Smooth muscle cell (in vitro differentiated cells): ENCODE measurements at regions not wholly inside any gene's neighbourhood (a gene's known extent, or its start where the extent isn't known, plus 50 kb on each side); places are given as distances from the start of the nearest gene placed in this dataset.

Experiments used
- DNase-seq: peaks from one replicate; lab custom pipeline; 2025; ENCODE audit not compliant: unreplicated experiment; lab: John Stamatoyannopoulos, UW
- H2AFZ ChIP-seq: fragments of 200-600 bp; sonication (generic); 2 replicates; pipeline ENCODE4 v1.6.0; 2016; ENCODE audit warnings: antibody characterized with exemption, low read depth, mild to moderate bottlenecking
- H3F3A ChIP-seq: fragments of 200-600 bp; sonication (generic); 2 replicates; pipeline ENCODE4 v1.6.0; 2017; ENCODE audit warnings: antibody characterized with exemption, low read depth
- H3K27ac ChIP-seq: fragments of 200-600 bp; sonication (generic); 2 replicates; pipeline ENCODE4 v1.5.1; 2016; ENCODE audit warnings: low read depth, mild to moderate bottlenecking
- H3K27me3 ChIP-seq: fragments of 200-600 bp; sonication (generic); 2 replicates; pipeline ENCODE4 v1.6.1; 2016; ENCODE audit warnings: low read depth, mild to moderate bottlenecking
- H3K36me3 ChIP-seq: fragments of 200-600 bp; sonication (generic); 2 replicates; pipeline ENCODE4 v1.5.1; 2016; ENCODE audit warnings: low read depth
- H3K4me1 ChIP-seq: fragments of 200-600 bp; sonication (generic); 2 replicates; pipeline ENCODE4 v1.5.1; 2016; ENCODE audit warnings: low read depth
- H3K4me2 ChIP-seq: fragments of 200-600 bp; sonication (generic); 2 replicates; pipeline ENCODE4 v1.6.0; 2016; ENCODE audit warnings: mild to moderate bottlenecking
- H3K4me3 ChIP-seq: fragments of 200-600 bp; sonication (generic); 2 replicates; pipeline ENCODE4 v1.5.1; 2016; ENCODE audit warnings: mild to moderate bottlenecking
- H3K79me2 ChIP-seq: fragments of 200-600 bp; sonication (generic); 2 replicates; pipeline ENCODE4 v1.6.0; 2016; ENCODE audit warnings: low read depth, mild to moderate bottlenecking
- H3K9ac ChIP-seq: fragments of 200-600 bp; sonication (generic); 2 replicates; pipeline ENCODE4 v1.6.0; 2016; ENCODE audit warnings: low read depth
- H3K9me3 ChIP-seq: fragments of 200-600 bp; sonication (generic); replicated peaks from 2 replicates; pipeline ENCODE4 v1.5.1; 2016; ENCODE audit warnings: low read depth
- H4K20me1 ChIP-seq: fragments of 200-600 bp; sonication (generic); 2 replicates; pipeline ENCODE4 v1.6.0; 2016; ENCODE audit warnings: low read depth
- CTCF ChIP-seq: fragments of 200-600 bp; sonication (generic); IDR thresholded peaks from 2 replicates; pipeline ENCODE4 v1.5.1; 2017; ENCODE audit warnings: borderline replicate concordance, mild to moderate bottlenecking, antibody characterized with exemption; ENCODE audit not compliant: insufficient read depth, poor library complexity, severe bottlenecking
- WGBS: methylation state at CpG from one replicate; pipeline ENCODE4 v1.1.7; 2016; ENCODE audit warnings: low lambda C conversion rate; 5-methylcytosine and 5-hydroxymethylcytosine counted together

- H3K4me2 ChIP-seq: no peak overlapping the region
- no peak for TF ChIP-seq CTCF
- no peak overlapping the region for H3K9ac ChIP-seq
- H4K20me1 ChIP-seq: no peaks in the 10 kb centered on the region
- no peak for DNase-seq
- H3K27me3 ChIP-seq: peaks cover 53% of the 10 kb centered on the region
- H3K9me3 ChIP-seq: no peaks in the 10 kb centered on the region
- no peaks in the 10 kb centered on the region for H3K79me2 ChIP-seq
- no peaks in the 10 kb centered on the region for H3K4me1 ChIP-seq
- H3K36me3 ChIP-seq: no peaks in the 10 kb centered on the region
- H2AFZ ChIP-seq: no peak overlapping the region
- H3F3A ChIP-seq: no peaks in the 10 kb centered on the region
- H3K4me3 ChIP-seq: no peak overlapping the region
- WGBS: 38% methylated on average over 2 of the region's 2 CpGs
- no peak overlapping the region for H3K27ac ChIP-seq
Observed at GRCh38 chr5:15304066-15304731, 195.8 kb upstream of the FBXL7 start.

GRCh38 chr5:15300141-15300540 is 199.8 kb upstream of the FBXL7 start:
- Histone ChIP-seq H4K20me1 (no peaks in the 10 kb centered on the region), H3K4me1 (no peaks in the 10 kb centered on the region), H3K79me2 (no peaks in the 10 kb centered on the region), H3K36me3 (no peaks in the 10 kb centered on the region), H3K4me3 (no peak overlapping the region), H3K9me3 (no peaks in the 10 kb centered on the region), H3F3A (no peaks in the 10 kb centered on the region), H3K4me2 (no peak overlapping the region), H3K9ac (no peak overlapping the region), H2AFZ (no peak overlapping the region), H3K27me3 (peaks cover 26% of the 10 kb centered on the region), H3K27ac (no peak overlapping the region)
- TF ChIP-seq CTCF: no peak
- DNase-seq: no peak
- WGBS: 83% methylated on average over 5 of the region's 5 CpGs

GRCh38 chr5:15290953-15291352 is 209.0 kb upstream of the FBXL7 start:
- no peaks in the 10 kb centered on the region for H3K27me3 ChIP-seq
- no peak overlapping the region for H2AFZ ChIP-seq
- H4K20me1 ChIP-seq: no peaks in the 10 kb centered on the region
- no peak for TF ChIP-seq CTCF
- H3K79me2 ChIP-seq: no peaks in the 10 kb centered on the region
- H3K4me3 ChIP-seq: no peak overlapping the region
- DNase-seq: no peak
- no peak overlapping the region for H3K27ac ChIP-seq
- H3K9ac ChIP-seq: no peak overlapping the region
- H3K4me1 ChIP-seq: peaks cover 5% of the 10 kb centered on the region
- WGBS: 89% methylated on average over 6 of the region's 6 CpGs
- no peaks in the 10 kb centered on the region for H3K9me3 ChIP-seq
- no peaks in the 10 kb centered on the region for H3K36me3 ChIP-seq
- H3K4me2 ChIP-seq: no peak overlapping the region
- H3F3A ChIP-seq: no peaks in the 10 kb centered on the region

GRCh38 chr5:15286650-15287049 is 213.3 kb upstream of the FBXL7 start:
- 38% methylated on average over 1 of the region's 1 CpG for WGBS
- H2AFZ ChIP-seq: peak overlapping the region; percentile 76
- H3K79me2 ChIP-seq: no peaks in the 10 kb centered on the region

More at GRCh38 chr5:15286650-15287049, 213.3 kb upstream of the FBXL7 start:
- Histone ChIP-seq H3K9ac (no peak overlapping the region), H3K27ac (no peak overlapping the region), H3F3A (no peaks in the 10 kb centered on the region), H4K20me1 (no peaks in the 10 kb centered on the region), H3K36me3 (no peaks in the 10 kb centered on the region), H3K4me2 (peak overlapping the region; percentile 77), H3K9me3 (no peaks in the 10 kb centered on the region), H3K4me3 (no peak overlapping the region), H3K4me1 (peaks cover 5% of the 10 kb centered on the region), H3K27me3 (peaks cover 3% of the 10 kb centered on the region)
- no peak for DNase-seq
- TF ChIP-seq CTCF: peak; percentile 6
